H1 (cell line): ENCODE measurements at regions not wholly inside any gene's neighbourhood (a gene's known extent, or its start where the extent isn't known, plus 50 kb on each side); places are given as distances from the start of the nearest gene placed in this dataset.

Source experiments
- CBX5 ChIP-seq: fragments of 300-800, 300-1000 bp; sonication (generic); IDR thresholded peaks from 2 replicates; pipeline ENCODE4 v1.7.1; 2016; ENCODE audit warnings: antibody characterized with exemption, low read length, low read depth
- EZH2 ChIP-seq: fragments of 200-600 bp; sonication (generic); IDR thresholded peaks from 2 replicates; pipeline ENCODE4 v1.7.1; 2012; ENCODE audit warnings: low read depth, mild to moderate bottlenecking, moderate library complexity, low read length, inconsistent platforms; ENCODE audit not compliant: severe bottlenecking
- MAFK ChIP-seq: IDR thresholded peaks from 2 replicates; pipeline ENCODE4 v1.6.1; 2012; ENCODE audit warnings: low read depth, mild to moderate bottlenecking, improper control_type of control experiment, low read length
- POLR2AphosphoS5 ChIP-seq: IDR thresholded peaks from 2 replicates; pipeline ENCODE4 v1.6.1; 2011; ENCODE audit warnings: low read depth, low read length
- POU5F1 ChIP-seq: IDR thresholded peaks from 2 replicates; pipeline ENCODE4 v1.6.1; 2011; ENCODE audit warnings: low read depth, mild to moderate bottlenecking, low read length, moderate library complexity
- SIN3A ChIP-seq, 2 experiments: IDR thresholded peaks in 1 of 2; conservative IDR thresholded peaks in 1 of 2; 2 replicates each; pipeline ENCODE4 v1.6.1; 2011 to 2012; ENCODE audit warnings: low read length in 2 of 2, improper control_type of control experiment in 1 of 2, low read depth in 1 of 2, mild to moderate bottlenecking in 1 of 2
- TAF1 ChIP-seq: IDR thresholded peaks from 2 replicates; pipeline ENCODE4 v1.6.1; 2011; ENCODE audit warnings: mild to moderate bottlenecking, low read depth, low read length
- TF ChIP-seq, protein P1 (sequence below), 3 experiments: IDR thresholded peaks; 1 replicate in 2 of 3; 2 replicates in 1 of 3; pipeline versions ENCODE4 v1.5.1 to v1.6.1; 2011; ENCODE audit warnings: low read length in 3 of 3, mild to moderate bottlenecking in 3 of 3, inconsistent platforms in 2 of 3, low read depth in 1 of 3, moderate library complexity in 1 of 3; ENCODE audit not compliant: insufficient read depth in 1 of 3; ENCODE audit errors: control extremely low read depth in 1 of 3
- TF ChIP-seq, protein P2 (sequence below): IDR thresholded peaks from 2 replicates; pipeline ENCODE4 v1.6.1; 2012; ENCODE audit warnings: inconsistent platforms

DNA sequence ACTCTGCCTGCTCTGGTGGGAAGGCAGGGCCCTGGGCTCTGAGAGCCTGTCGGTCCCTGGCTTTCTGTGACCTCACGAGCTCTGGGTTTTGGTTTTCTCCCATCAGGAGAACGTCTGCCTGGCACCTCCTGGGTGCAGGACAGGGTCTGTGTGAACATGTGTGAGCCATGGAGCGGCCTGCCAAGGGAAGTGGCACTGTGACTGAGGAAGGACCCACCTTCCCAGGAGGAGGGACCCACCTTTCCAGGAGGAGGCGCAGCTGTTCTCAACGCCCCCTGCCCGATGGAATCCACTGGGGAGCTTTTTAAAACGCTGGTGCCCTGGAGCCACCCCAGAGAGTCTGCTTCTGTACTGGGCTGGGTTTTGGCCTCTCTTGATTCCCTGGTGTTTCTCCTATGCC is 168.7 kb downstream of the GLI2 start:
- TF ChIP-seq, protein P1, sequence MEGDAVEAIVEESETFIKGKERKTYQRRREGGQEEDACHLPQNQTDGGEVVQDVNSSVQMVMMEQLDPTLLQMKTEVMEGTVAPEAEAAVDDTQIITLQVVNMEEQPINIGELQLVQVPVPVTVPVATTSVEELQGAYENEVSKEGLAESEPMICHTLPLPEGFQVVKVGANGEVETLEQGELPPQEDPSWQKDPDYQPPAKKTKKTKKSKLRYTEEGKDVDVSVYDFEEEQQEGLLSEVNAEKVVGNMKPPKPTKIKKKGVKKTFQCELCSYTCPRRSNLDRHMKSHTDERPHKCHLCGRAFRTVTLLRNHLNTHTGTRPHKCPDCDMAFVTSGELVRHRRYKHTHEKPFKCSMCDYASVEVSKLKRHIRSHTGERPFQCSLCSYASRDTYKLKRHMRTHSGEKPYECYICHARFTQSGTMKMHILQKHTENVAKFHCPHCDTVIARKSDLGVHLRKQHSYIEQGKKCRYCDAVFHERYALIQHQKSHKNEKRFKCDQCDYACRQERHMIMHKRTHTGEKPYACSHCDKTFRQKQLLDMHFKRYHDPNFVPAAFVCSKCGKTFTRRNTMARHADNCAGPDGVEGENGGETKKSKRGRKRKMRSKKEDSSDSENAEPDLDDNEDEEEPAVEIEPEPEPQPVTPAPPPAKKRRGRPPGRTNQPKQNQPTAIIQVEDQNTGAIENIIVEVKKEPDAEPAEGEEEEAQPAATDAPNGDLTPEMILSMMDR (IDR thresholded peaks at IDR 0.05; ENCODE audit: control extremely low read depth in 1 of 3, insufficient read depth in 1 of 3, low read depth in 1 of 3, low read length in 3 of 3) = peak in 2 of 3 experiments; percentile 16 to 21; a peak in 2 of 4 replicates
- TF ChIP-seq CBX5 (no peak), EZH2 (no peak), POLR2AphosphoS5 (no peak), TAF1 (no peak), MAFK (no peak), SIN3A (conservative IDR thresholded peaks at IDR 0.05 in 1 of 2, IDR thresholded peaks at IDR 0.05 in 1 of 2; ENCODE audit: low read depth in 1 of 2, low read length in 2 of 2) (no peak), POU5F1 (no peak)
- TF ChIP-seq, protein P2, sequence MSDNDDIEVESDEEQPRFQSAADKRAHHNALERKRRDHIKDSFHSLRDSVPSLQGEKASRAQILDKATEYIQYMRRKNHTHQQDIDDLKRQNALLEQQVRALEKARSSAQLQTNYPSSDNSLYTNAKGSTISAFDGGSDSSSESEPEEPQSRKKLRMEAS = no peak
